ENCODE measurements at regions not wholly inside any gene's neighbourhood (a gene's known extent, or its start where the extent isn't known, plus 50 kb on each side); places are given as distances from the start of the nearest gene placed in this dataset.

DNA sequence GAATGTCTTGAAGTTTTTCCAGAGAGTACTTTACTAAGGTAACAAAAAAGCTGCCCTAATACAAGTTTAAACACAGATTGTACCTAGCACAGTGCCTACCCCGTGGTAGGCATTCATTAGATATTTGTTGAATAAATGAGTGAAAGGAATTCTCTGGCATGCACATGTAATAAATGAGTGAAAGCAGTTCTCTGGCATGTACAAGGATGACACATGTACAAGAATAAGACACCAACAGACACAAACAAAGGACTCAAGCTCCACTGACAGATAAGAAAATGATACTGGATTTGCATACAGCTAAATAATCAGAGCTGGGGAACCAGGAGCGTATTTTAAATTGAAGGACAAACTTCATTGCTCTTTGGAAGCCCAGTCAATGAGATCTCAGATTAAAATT lies 535.8 kb downstream of the EFNA5 start:
- Histone ChIP-seq H2AFZ (ENCODE audit: low read length) (no peak overlapping the region; the same call in 1 of the 2 replicates), H4K20me1 (ENCODE audit: insufficient read depth, low read length) (no peaks in the 10 kb centered on the region), H3K4me1 (ENCODE audit: insufficient read depth, low read length, poor library complexity, severe bottlenecking) (no peaks in the 10 kb centered on the region), H3K36me3 (ENCODE audit: insufficient read depth, low read length) (no peaks in the 10 kb centered on the region), H3K4me3 (ENCODE audit: low read depth, low read length, poor library complexity, severe bottlenecking) (no peak overlapping the region), H3K4me2 (ENCODE audit: low read length) (no peak overlapping the region), H3K9me3 (ENCODE audit: low read length) (peaks cover 8% of the 10 kb centered on the region; the same call in 1 of the 2 replicates), H3K27ac (ENCODE audit: low read depth, low read length, poor library complexity, severe bottlenecking) (no peak overlapping the region), H3K9me2 (ENCODE audit: insufficient read depth, low read length) (no peaks in the 10 kb centered on the region), H3K79me2 (ENCODE audit: insufficient read depth, low read depth, low read length) (no peaks in the 10 kb centered on the region)
- BruUV-seq (replicated peaks), result no TSS peak
- CTCF ChIA-PET (ENCODE audit: unreplicated experiment), result interaction anchor here (0.8 kb wide), 1 partner anchor 11 kb away, joined by 3 read pairs; no protein-coding TSS in a partner anchor
- DNase-seq (ENCODE audit: low spot score), result no peak
- no peak for TF ChIP-seq EZH2phosphoT487 (IDR thresholded peaks at IDR 0.05; ENCODE audit: borderline replicate concordance, low read depth, low read length)
- TF ChIP-seq, protein P1, sequence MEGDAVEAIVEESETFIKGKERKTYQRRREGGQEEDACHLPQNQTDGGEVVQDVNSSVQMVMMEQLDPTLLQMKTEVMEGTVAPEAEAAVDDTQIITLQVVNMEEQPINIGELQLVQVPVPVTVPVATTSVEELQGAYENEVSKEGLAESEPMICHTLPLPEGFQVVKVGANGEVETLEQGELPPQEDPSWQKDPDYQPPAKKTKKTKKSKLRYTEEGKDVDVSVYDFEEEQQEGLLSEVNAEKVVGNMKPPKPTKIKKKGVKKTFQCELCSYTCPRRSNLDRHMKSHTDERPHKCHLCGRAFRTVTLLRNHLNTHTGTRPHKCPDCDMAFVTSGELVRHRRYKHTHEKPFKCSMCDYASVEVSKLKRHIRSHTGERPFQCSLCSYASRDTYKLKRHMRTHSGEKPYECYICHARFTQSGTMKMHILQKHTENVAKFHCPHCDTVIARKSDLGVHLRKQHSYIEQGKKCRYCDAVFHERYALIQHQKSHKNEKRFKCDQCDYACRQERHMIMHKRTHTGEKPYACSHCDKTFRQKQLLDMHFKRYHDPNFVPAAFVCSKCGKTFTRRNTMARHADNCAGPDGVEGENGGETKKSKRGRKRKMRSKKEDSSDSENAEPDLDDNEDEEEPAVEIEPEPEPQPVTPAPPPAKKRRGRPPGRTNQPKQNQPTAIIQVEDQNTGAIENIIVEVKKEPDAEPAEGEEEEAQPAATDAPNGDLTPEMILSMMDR (conservative IDR thresholded peaks at IDR 0.05; ENCODE audit: low read length), result no peak
- POLR2A ChIA-PET, result no interaction called here
- intact Hi-C loops (cut with micrococcal nuclease; ENCODE audit: unreplicated experiment), result no loop called here

DNA sequence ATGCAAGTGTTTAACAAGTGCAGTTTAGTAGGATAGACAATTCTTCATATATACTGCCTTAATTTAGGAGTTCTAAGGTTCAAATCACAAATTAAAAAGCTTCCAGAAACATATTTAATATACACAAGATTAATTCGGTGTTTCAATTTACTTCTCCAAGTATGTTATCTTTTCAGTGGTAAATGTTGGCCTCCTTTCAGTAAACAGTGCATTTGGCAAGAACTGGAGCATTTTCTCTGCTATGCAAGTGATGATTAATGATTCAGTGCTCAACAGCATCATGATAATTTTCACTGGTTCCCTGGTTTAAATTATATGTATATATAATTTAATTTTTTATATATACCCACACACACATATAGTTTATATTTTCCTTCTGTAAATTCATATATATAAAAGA lies 541.7 kb downstream of the EFNA5 start:
- no TSS peak for BruUV-seq (replicated peaks)
- POLR2A ChIA-PET, result interaction anchor here (0.6 to 1.0 kb wide), 2 partner anchors 8 to 25 kb away, joined by 3 to 4 read pairs; no protein-coding TSS in a partner anchor

DNA sequence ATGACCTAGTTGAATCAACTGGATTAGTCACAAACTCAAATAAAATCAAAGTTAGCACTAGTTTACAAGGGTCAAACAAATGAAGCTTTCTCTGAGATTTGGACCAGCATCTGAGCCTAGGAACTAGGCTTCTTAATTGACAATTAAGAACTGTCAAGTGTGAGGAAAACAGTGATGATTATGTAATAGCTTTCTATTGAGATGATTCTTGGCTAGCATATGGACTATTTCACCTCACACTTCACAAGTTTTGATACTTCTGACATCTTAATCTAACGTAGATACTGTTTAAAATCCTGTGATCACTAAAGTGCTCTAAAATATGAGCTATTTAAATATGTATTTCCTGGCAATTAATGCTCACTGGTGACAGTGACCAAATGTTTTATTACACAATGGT lies 542.9 kb downstream of the EFNA5 start:
- H3K27ac ChIP-seq (ENCODE audit: low read depth, low read length, poor library complexity, severe bottlenecking), result no peak overlapping the region
- CTCF ChIA-PET (ENCODE audit: unreplicated experiment), result no interaction called here
- H3K4me1 ChIP-seq (ENCODE audit: insufficient read depth, low read length, poor library complexity, severe bottlenecking), result no peaks in the 10 kb centered on the region
- no peaks in the 10 kb centered on the region for H4K20me1 ChIP-seq (ENCODE audit: insufficient read depth, low read length)
- POLR2A ChIA-PET, result interaction anchor here (0.6 to 1.0 kb wide), 5 partner anchors 9 to 944 kb away, joined by 3 to 4 read pairs (median 3); no protein-coding TSS in a partner anchor
- H3K9me3 ChIP-seq (ENCODE audit: low read length), result peaks cover 2% of the 10 kb centered on the region; the same call in 1 of the 2 replicates
- no peaks in the 10 kb centered on the region for H3K36me3 ChIP-seq (ENCODE audit: insufficient read depth, low read length)
- H3K4me3 ChIP-seq (ENCODE audit: low read depth, low read length, poor library complexity, severe bottlenecking), result no peak overlapping the region
- no TSS peak for BruUV-seq (replicated peaks)
- no peak for TF ChIP-seq EZH2phosphoT487 (IDR thresholded peaks at IDR 0.05; ENCODE audit: borderline replicate concordance, low read depth, low read length)
- TF ChIP-seq, protein P1 (conservative IDR thresholded peaks at IDR 0.05; ENCODE audit: low read length), result no peak
- H2AFZ ChIP-seq (ENCODE audit: low read length), result no peak overlapping the region
- H3K4me2 ChIP-seq (ENCODE audit: low read length), result no peak overlapping the region
- no peaks in the 10 kb centered on the region for H3K9me2 ChIP-seq (ENCODE audit: insufficient read depth, low read length)
- no peaks in the 10 kb centered on the region for H3K79me2 ChIP-seq (ENCODE audit: insufficient read depth, low read depth, low read length)
- intact Hi-C loops (cut with micrococcal nuclease; ENCODE audit: unreplicated experiment), result no loop called here
- no peak for DNase-seq (ENCODE audit: low spot score)

More for the DNA sequence above, 541.7 kb downstream of the EFNA5 start:
- no peak for DNase-seq (ENCODE audit: low spot score)
- Histone ChIP-seq H3K4me1 (ENCODE audit: insufficient read depth, low read length, poor library complexity, severe bottlenecking) (no peaks in the 10 kb centered on the region), H3K4me3 (ENCODE audit: low read depth, low read length, poor library complexity, severe bottlenecking) (no peak overlapping the region), H4K20me1 (ENCODE audit: insufficient read depth, low read length) (no peaks in the 10 kb centered on the region), H3K27ac (ENCODE audit: low read depth, low read length, poor library complexity, severe bottlenecking) (no peak overlapping the region), H3K4me2 (ENCODE audit: low read length) (no peak overlapping the region), H2AFZ (ENCODE audit: low read length) (no peak overlapping the region), H3K9me3 (ENCODE audit: low read length) (peaks cover 8% of the 10 kb centered on the region; the same call in 1 of the 2 replicates), H3K9me2 (ENCODE audit: insufficient read depth, low read length) (no peaks in the 10 kb centered on the region), H3K36me3 (ENCODE audit: insufficient read depth, low read length) (no peaks in the 10 kb centered on the region), H3K79me2 (ENCODE audit: insufficient read depth, low read depth, low read length) (no peaks in the 10 kb centered on the region)
- TF ChIP-seq, protein P1 (conservative IDR thresholded peaks at IDR 0.05; ENCODE audit: low read length), result no peak
- no peak for TF ChIP-seq EZH2phosphoT487 (IDR thresholded peaks at IDR 0.05; ENCODE audit: borderline replicate concordance, low read depth, low read length)
- intact Hi-C loops (cut with micrococcal nuclease; ENCODE audit: unreplicated experiment), result no loop called here
- CTCF ChIA-PET (ENCODE audit: unreplicated experiment), result no interaction called here
